ENCODE measurements at regions not wholly inside any gene's neighbourhood (a gene's known extent, or its start where the extent isn't known, plus 50 kb on each side); places are given as distances from the start of the nearest gene placed in this dataset.

DNA sequence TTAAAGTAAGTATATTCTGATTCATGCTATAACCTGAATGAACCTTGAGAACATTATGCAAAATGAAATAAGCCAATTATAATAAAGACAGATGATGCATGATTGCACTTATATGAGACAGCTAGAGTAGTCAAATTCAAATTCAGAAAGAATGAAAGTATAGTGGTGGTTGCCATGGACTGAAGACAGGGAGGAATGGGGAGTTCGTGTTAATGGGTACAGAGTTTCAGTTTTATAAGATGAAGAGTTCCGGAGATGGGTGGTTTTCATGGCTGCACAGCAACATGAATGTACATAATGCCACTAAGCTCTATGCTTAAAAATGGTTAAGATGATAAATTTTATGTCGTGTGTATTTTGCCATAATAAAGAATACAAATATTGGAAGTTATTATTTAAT lies 751.2 kb downstream of the TSN start:
- TF ChIP-seq, protein P1, sequence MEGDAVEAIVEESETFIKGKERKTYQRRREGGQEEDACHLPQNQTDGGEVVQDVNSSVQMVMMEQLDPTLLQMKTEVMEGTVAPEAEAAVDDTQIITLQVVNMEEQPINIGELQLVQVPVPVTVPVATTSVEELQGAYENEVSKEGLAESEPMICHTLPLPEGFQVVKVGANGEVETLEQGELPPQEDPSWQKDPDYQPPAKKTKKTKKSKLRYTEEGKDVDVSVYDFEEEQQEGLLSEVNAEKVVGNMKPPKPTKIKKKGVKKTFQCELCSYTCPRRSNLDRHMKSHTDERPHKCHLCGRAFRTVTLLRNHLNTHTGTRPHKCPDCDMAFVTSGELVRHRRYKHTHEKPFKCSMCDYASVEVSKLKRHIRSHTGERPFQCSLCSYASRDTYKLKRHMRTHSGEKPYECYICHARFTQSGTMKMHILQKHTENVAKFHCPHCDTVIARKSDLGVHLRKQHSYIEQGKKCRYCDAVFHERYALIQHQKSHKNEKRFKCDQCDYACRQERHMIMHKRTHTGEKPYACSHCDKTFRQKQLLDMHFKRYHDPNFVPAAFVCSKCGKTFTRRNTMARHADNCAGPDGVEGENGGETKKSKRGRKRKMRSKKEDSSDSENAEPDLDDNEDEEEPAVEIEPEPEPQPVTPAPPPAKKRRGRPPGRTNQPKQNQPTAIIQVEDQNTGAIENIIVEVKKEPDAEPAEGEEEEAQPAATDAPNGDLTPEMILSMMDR (IDR thresholded peaks at IDR 0.05), result no peak
- TF ChIP-seq POLR2A (IDR thresholded peaks at IDR 0.05), result no peak

Measured in gastroesophageal sphincter (tissue), 3 donors.